ENCODE measurements at regions not wholly inside any gene's neighbourhood (a gene's known extent, or its start where the extent isn't known, plus 50 kb on each side); places are given as distances from the start of the nearest gene placed in this dataset.
A peak's percentile ranks its signal among the peaks of the same experiment; 100 is the strongest.

GRCh38 chr21:28781602-28782276 lies 210.9 kb downstream of the LTN1 start:
- DNase-seq, result no peak

GRCh38 chr21:28779914-28780313 lies 212.8 kb downstream of the LTN1 start:
- no peak for DNase-seq

DNA sequence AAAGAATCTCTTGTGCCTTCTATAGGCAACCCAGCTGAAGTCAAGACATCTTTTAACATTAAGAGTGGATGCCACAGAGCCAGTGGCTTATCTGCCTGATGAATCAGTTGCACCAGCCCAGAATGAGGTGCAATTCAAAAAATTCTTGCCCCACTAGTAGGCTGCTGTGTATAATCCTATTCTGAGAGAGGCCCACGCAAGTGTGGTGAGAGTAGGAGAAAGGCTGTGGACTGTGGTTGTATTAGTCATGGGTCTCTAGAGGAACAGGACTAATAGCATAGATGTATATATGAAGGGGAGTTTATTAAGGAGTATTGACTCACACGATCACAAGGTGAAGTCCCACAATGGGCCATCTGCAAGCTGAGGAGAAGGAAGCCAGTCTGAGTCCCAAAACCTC lies 216.4 kb downstream of the LTN1 start:
- peak; percentile 59 for DNase-seq

GRCh38 chr21:28775071-28775470 lies 217.6 kb downstream of the LTN1 start:
- no peak for DNase-seq

GRCh38 chr21:28773036-28773435 lies 219.6 kb downstream of the LTN1 start:
- no peak for DNase-seq

- no peak for DNase-seq
Observed at GRCh38 chr21:28771790-28772501, 220.7 kb downstream of the LTN1 start.

GRCh38 chr21:28770867-28771661 lies 221.6 kb downstream of the LTN1 start:
- DNase-seq, result no peak

DNA sequence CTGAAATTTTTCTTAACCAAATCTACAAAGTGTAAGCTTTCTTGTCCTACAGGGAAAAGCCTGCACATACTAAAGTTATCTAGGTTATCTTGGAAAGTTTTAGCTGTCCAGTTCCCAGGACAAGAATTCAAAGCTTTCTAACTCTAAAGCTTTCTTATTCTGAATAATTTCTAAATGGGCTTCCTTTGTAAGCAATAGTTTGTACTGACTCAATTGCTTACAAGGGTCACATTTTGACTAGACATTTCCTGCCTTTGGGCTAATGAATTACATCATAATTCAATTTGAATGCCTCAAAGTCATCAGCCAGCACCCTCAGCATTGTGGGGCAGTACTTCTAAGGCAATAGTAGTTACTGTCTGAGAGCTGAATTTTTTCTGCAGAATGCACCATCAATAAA lies 223.0 kb downstream of the LTN1 start:
- DNase-seq, result no peak

DNA sequence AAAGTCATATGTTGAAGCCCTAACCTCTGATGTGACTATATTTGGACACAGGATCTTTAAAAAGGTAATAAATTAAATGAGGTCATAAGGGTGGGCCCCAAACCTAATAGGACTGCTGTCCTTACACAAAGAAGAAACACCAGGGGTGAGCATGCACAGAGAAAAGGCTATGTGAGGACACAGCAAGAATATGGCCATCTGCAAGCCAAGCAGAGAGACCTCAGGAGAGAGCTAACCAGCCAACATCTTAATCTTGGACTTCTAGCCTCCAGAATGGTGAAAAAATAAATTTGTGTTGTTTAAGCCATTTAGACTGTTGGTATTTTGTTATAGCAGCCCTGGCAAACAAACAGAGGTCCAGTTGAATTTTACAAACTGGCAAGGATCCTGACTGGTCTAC lies 223.9 kb downstream of the LTN1 start:
- no peak for DNase-seq

DNA sequence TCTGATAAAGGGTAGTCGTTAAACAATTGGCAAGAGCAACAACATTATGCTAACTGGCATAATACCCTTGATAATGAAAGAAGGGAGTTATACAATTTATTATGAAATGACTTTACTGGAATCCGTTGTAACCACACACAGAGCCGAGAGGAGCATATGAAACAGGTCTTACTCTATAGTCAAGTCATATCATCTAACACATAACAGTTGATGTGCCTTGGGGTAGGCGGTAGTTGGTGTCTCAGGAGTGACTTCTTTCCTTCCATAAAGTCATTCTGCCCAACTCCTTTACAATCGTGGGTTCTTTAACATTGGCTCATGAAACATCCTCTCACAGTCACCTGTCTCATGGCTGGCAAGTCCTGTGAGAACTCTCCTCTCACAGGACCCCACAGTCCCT lies 225.2 kb downstream of the LTN1 start:
- no peak for DNase-seq

DNA sequence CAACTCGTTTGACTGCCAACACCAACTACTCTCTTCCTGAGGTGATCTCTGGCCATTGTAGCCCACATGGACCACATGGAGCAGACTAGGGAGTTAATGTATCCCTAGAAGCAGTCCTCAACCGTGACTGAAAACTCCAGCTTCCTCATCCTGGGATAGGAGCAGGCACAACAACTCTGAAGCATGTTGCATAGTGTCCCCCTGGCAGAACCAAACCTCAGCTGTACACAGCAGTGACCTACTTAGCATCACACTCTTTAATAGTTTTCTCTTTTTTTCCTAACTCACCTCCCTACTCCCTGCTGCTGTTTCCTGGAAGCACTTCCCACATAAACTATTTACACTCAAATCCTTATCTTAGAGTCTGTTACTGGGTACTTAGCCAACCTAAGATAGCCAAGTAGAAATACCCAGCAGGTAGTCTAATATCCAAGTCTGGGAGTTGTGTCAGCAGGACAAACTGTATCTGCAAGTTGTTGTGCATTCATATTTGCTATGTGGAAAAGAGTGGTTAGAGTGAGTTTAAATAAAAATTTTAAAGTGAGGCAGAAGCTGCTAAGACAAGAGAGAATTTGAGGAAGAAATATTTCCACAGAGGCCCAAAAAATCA lies 228.8 kb downstream of the LTN1 start:
- no peak for DNase-seq

DNA sequence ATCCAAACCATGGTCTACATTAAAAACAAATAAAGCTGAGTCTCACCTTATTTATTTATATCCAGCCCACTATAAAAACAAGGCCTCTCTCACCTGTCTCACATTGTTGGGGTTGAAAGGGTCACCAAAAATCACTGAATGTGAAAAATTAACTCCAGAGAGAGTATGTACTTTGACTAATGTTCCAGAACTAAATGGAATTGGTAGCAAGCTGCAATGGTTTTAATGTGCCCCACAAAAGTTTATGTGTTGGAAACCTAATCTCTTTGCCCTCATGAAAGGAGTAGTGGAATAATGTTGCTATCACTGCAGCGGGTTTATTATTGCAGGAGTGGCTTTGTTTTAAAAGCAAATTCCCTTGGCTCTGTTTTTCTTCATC lies 230.3 kb downstream of the LTN1 start:
- DNase-seq, result no peak

- DNase-seq, result no peak
Observed at GRCh38 chr21:28761674-28762356, 230.9 kb downstream of the LTN1 start.

DNA sequence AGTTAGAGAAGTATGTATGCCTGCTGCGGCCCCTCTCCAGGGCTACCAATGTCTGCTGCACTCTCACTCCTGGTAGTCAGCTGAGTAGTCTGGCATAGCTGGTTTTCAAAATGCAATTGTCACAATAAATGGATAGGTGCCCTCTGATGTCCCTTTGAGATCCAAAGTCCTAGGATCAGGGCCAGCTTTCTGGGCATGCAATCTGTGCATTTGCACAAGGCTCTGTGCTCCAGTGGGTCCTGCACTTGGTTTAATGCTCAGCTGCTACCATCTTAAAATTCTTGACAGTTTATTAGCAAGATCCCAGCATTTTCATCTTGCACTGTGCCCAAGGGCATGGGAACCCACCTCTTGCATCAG lies 233.8 kb downstream of the LTN1 start:
- DNase-seq, result no peak

DNA sequence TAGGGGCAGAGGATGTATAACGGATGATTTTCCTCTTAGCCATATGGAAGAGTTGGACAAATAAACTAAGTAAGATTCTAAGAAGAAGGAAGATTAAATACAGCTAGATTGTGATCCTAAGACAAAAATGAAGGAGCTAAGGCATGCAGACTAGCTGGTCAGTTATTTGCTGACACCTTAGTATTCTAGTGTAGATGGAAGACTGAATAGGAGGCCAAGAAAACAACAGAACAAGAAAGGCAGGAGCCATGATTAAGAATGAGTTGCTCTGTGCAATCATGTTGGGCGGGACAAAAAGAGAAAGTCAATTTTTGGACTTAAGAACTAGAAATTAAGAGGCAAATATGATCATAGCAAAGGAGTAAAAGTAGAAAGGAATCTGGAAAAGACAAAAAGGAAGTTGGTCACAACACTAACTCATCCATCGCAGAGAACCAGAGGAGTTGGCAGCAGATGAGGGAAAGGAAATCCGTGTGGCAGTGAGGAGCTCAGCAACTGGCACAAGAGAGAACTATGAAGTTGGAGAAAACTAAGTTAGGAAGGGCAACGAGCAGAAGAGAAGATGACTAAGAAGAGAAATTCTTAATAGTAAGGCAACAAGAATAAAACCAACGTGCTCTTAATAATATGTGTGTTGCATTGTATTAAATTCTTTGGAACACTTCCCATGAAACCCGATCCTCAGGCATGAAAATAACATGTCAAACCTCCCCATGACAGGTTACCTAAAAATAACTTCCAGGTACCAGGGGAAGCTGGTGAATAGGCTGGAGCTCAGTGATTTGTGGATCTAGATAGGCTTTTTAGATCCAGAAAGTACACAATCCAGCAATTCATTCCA lies 234.4 kb downstream of the LTN1 start:
- no peak for DNase-seq

- DNase-seq, result no peak
Observed at GRCh38 chr21:28754862-28755261, 237.8 kb downstream of the LTN1 start.

- DNase-seq, result no peak
Observed at GRCh38 chr21:28754127-28754611, 238.5 kb downstream of the LTN1 start.

- no peak for DNase-seq
Observed at GRCh38 chr21:28752131-28752530, 240.5 kb downstream of the LTN1 start.

DNA sequence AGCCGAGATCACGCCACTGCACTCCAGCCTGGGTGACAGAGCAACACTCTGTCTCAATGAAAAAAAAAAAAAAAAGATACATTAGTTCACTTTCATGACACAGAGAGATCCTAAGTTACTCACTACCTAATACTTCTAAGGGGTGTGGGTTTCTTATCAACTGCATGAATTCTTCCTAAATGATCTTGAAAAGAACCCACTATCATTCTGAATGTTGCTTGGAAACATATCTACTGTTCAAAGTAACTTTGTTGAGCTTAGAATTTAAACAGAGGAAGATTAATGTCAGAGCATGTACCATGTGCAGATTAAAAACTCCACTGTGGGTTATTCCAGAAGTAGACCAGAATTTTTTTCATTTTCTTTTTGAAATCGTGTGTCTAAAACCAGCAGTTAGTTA lies 241.5 kb downstream of the LTN1 start:
- DNase-seq, result no peak

DNA sequence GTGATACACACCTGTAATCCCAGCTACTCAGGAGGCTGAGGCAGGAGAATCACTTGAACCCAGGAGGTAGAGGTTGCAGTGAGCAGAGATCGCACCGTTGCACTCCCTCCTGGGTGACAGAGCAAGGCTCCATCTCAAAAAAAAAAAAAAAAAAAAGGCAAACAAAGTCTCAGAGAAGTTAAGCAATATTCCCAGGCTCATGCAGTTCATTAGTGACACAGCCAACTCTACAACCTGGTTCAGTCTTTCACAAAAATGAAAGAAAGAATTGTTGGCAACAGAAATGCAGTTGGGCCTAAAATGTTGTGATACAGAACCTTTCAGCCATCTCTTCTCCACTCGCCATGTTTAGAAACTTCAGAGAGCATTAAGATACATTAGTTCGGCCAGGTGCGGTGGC lies 242.1 kb downstream of the LTN1 start:
- no peak for DNase-seq

- no peak for DNase-seq
Observed at GRCh38 chr21:28749536-28749935, 243.1 kb downstream of the LTN1 start.

GRCh38 chr21:28747464-28747863 lies 245.2 kb downstream of the LTN1 start:
- DNase-seq, result no peak
